Mucosa of descending colon (tissue), 3 donors: ENCODE measurements at regions not wholly inside any gene's neighbourhood (a gene's known extent, or its start where the extent isn't known, plus 50 kb on each side); places are given as distances from the start of the nearest gene placed in this dataset.

Experiments
- ATAC-seq: fragments of 200-7000 bp; cut with Tn5 transposase; one replicate; pipeline ENCODE4 v1.9.1; 2020; ENCODE audit warnings: mild to moderate bottlenecking, moderate library complexity
- DNase-seq, 3 donors: peaks; one replicate each; pipeline ENCODE4 v3.0.0-alpha.2; 2020
- H3K36me3 ChIP-seq: fragments of 200-600 bp; one replicate; pipeline ENCODE4 v1.8.0; 2021; ENCODE audit warnings: low read depth, mild to moderate bottlenecking
- H3K4me1 ChIP-seq: fragments of 200-600 bp; one replicate; pipeline ENCODE4 v1.8.0; 2021; ENCODE audit warnings: low read depth, mild to moderate bottlenecking
- H3K4me3 ChIP-seq: fragments of 200-600 bp; one replicate; pipeline ENCODE4 v1.8.0; 2021; ENCODE audit warnings: mild to moderate bottlenecking
- H3K9me3 ChIP-seq: fragments of 200-600 bp; one replicate; pipeline ENCODE4 v1.8.0; 2021; ENCODE audit warnings: mild to moderate bottlenecking
- CTCF ChIP-seq: fragments of 200-600 bp; IDR thresholded peaks from one replicate; pipeline ENCODE4 v1.8.0; 2022; ENCODE audit warnings: antibody characterized with exemption, mild to moderate bottlenecking
- intact Hi-C, 2 donors: fragments of 100-400 bp; cut with DNase I in 1 of 2; cut with micrococcal nuclease in 1 of 2; formaldehyde crosslinking; loops; one replicate each; pipeline versions ENCODE4 v1.11.0 to v1.11.1; 2022; cut with DNase I, micrococcal nuclease
- donor health status: DM: no; HTN: no; CAD: no; lungs with moderate emphysema.
- donor health status: DM: no; HTN: no; CAD: no.
- donor health status: DM: no; HTN: yes; CAD: no.

DNA sequence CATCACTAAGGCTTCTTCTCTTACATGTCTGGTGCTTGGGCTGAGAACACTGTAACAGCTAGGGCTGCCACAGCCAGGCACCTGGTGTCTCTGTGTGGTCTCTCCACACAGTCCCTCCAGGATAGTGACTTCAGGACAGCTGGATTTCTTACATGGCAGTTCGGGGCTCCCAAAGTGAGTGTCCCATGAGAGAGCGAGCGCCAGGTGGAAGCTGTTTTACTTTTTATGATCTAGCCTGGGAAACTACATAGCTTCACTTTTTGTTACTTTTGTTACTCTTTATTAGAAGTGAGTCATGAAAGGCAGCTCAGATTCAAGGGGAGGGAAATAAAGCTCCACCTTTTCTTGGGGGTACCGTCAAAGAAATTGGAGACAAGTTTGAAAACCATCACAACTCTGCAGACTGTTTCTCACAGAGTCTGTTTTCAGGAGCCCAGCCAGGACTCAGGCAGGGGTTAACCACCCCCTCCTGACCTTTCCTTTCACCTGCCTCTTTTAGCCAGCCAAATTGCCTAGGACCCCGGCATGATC is 373.0 kb downstream of the MID1IP1 start:
- no peak overlapping the region for H3K4me3 ChIP-seq
- no peak for TF ChIP-seq CTCF
- intact Hi-C loops, result no loop called here

GRCh38 chrX:39174772-39175417 is 373.6 kb downstream of the MID1IP1 start:
- Histone ChIP-seq H3K9me3 (no peaks in the 10 kb centered on the region), H3K4me1 (peaks cover 4% of the 10 kb centered on the region), H3K4me3 (no peak overlapping the region), H3K36me3 (no peaks in the 10 kb centered on the region)
- intact Hi-C loops, result no loop called here
- TF ChIP-seq CTCF, result no peak
- peak; percentile 48 to 69 (median 59) for DNase-seq
- ATAC-seq, result peak; percentile 83

More for the DNA sequence above, 373.0 kb downstream of the MID1IP1 start:
- no peaks in the 10 kb centered on the region for H3K36me3 ChIP-seq
- DNase-seq (no peak), ATAC-seq (peak; percentile 11)
- H3K9me3 ChIP-seq, result no peaks in the 10 kb centered on the region
- peaks cover 4% of the 10 kb centered on the region for H3K4me1 ChIP-seq

DNA sequence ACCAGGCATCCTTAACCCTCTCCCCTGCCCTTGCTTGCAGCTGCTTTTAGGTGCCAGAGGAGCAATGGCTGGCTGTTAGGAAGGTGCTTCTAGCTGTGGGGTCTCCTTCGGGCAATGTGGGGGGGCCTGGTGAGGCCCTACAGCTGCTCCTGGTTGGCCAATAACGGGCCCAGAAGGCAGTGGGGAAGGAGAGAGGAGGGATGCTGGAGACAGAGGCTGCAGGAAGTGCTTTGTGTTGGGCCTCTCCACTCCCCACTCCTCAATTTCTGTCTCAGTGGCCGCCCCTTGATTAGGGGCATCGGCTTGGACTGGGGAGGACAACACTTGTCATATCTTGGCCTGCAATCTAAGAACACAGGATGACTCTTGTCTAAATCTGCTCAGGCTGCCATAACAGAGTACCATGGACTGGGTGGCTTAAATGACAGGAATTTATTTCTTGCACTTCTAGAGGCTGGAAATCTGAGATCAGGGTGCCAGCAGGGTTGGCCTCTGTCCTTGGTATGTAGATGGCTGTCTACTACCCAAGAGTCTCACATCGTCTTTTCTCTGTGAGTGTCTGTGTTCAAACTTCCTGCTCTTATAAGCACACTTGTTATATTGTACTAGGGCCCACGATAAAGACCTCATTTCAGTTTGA is 374.3 kb downstream of the MID1IP1 start:
- Histone ChIP-seq H3K4me1 (peaks cover 4% of the 10 kb centered on the region), H3K9me3 (no peaks in the 10 kb centered on the region), H3K36me3 (no peaks in the 10 kb centered on the region), H3K4me3 (no peak overlapping the region)
- DNase-seq (peak in 1 of 3 donors; percentile 25), ATAC-seq (peak; percentile 29)
- intact Hi-C loops, result no loop called here
- TF ChIP-seq CTCF, result no peak

GRCh38 chrX:39176105-39176504 is 374.8 kb downstream of the MID1IP1 start:
- H3K9me3 ChIP-seq, result no peaks in the 10 kb centered on the region
- no peak for DNase-seq
- H3K4me3 ChIP-seq, result no peak overlapping the region
- TF ChIP-seq CTCF, result no peak
- no peaks in the 10 kb centered on the region for H3K36me3 ChIP-seq
- H3K4me1 ChIP-seq, result peaks cover 4% of the 10 kb centered on the region
- intact Hi-C loops, result no loop called here
- peak; percentile 37 for ATAC-seq

GRCh38 chrX:39189431-39189830 is 388.2 kb downstream of the MID1IP1 start:
- H3K4me3 ChIP-seq, result no peak overlapping the region
- TF ChIP-seq CTCF, result no peak
- no peaks in the 10 kb centered on the region for H3K9me3 ChIP-seq
- H3K36me3 ChIP-seq, result no peaks in the 10 kb centered on the region
- H3K4me1 ChIP-seq, result no peaks in the 10 kb centered on the region
- DNase-seq (no peak), ATAC-seq (no peak)
- intact Hi-C loops, result no loop called here
